Mesenchymal stem cell (in vitro differentiated cells and primary cell): ENCODE measurements at regions not wholly inside any gene's neighbourhood (a gene's known extent, or its start where the extent isn't known, plus 50 kb on each side); places are given as distances from the start of the nearest gene placed in this dataset.

Experiments used
- DNase-seq: peaks from one replicate; pipeline ENCODE4 v3.0.0-alpha.2; 2013
- H2AFZ ChIP-seq: one replicate; pipeline ENCODE4 v1.6.1; 2013; ENCODE audit warnings: low read depth, mild to moderate bottlenecking, control low read depth, inconsistent platforms, low read length, moderate library complexity
- H2AK5ac ChIP-seq: 2 replicates; pipeline ENCODE4 v1.6.1; 2013; ENCODE audit warnings: low read length, moderate library complexity, mild to moderate bottlenecking, inconsistent platforms; ENCODE audit not compliant: severe bottlenecking
- H2BK120ac ChIP-seq: one replicate; pipeline ENCODE4 v1.6.1; 2013; ENCODE audit warnings: low read depth, mild to moderate bottlenecking, inconsistent platforms, low read length, moderate library complexity
- H2BK12ac ChIP-seq, 2 experiments: one replicate each; pipeline ENCODE4 v1.6.1; 2013; ENCODE audit warnings: inconsistent platforms in 2 of 2, low read length in 2 of 2, mild to moderate bottlenecking in 2 of 2, moderate library complexity in 2 of 2, control low read depth in 1 of 2
- H2BK15ac ChIP-seq: one replicate; pipeline ENCODE4 v1.6.1; 2013; ENCODE audit warnings: mild to moderate bottlenecking, low read depth, inconsistent platforms; ENCODE audit not compliant: poor library complexity, severe bottlenecking
- H2BK5ac ChIP-seq: 2 replicates; pipeline ENCODE4 v1.6.1; 2013; ENCODE audit warnings: low read depth, mild to moderate bottlenecking, low read length, control low read depth, inconsistent platforms; ENCODE audit not compliant: poor library complexity, severe bottlenecking
- H3K14ac ChIP-seq, 2 experiments: one replicate each; pipeline ENCODE4 v1.6.1; 2013; ENCODE audit warnings: inconsistent platforms in 2 of 2, low read length in 2 of 2, control low read depth in 1 of 2, mild to moderate bottlenecking in 1 of 2, moderate library complexity in 1 of 2
- H3K18ac ChIP-seq, 2 experiments: one replicate each; pipeline ENCODE4 v1.6.1; 2013; ENCODE audit warnings: inconsistent platforms in 2 of 2, low read length in 2 of 2, control low read depth in 1 of 2, low read depth in 1 of 2, mild to moderate bottlenecking in 1 of 2
- H3K23ac ChIP-seq, 2 experiments: one replicate each; pipeline ENCODE4 v1.6.1; 2013; ENCODE audit warnings: inconsistent platforms in 2 of 2, low read length in 2 of 2, mild to moderate bottlenecking in 2 of 2, moderate library complexity in 2 of 2, control low read depth in 1 of 2
- H3K27ac ChIP-seq: 2 replicates; pipeline ENCODE4 v1.5.1; 2013; ENCODE audit warnings: mild to moderate bottlenecking, moderate library complexity, low read length, control low read depth, inconsistent platforms; ENCODE audit not compliant: poor library complexity, severe bottlenecking
- H3K27me3 ChIP-seq, 2 experiments: 2 replicates each; pipeline versions ENCODE4 v1.6.1 to v1.7.0; 2013; ENCODE audit warnings: low read length in 2 of 2, mild to moderate bottlenecking in 2 of 2, moderate library complexity in 2 of 2, control low read depth in 1 of 2, inconsistent platforms in 1 of 2; ENCODE audit not compliant: control insufficient read depth in 1 of 2, insufficient read depth in 1 of 2
- H3K36me3 ChIP-seq, 2 experiments: 2 replicates each; pipeline versions ENCODE4 v1.6.1 to v1.7.0; 2013; ENCODE audit warnings: low read length in 2 of 2, control low read depth in 1 of 2, inconsistent platforms in 1 of 2, low read depth in 1 of 2, mild to moderate bottlenecking in 1 of 2; ENCODE audit not compliant: insufficient read depth in 2 of 2, control insufficient read depth in 1 of 2
- H3K4ac ChIP-seq, 2 experiments: one replicate each; pipeline ENCODE4 v1.6.1; 2013; ENCODE audit warnings: inconsistent platforms in 2 of 2, low read length in 2 of 2, mild to moderate bottlenecking in 2 of 2, moderate library complexity in 2 of 2, control low read depth in 1 of 2, low read depth in 1 of 2
- H3K4me1 ChIP-seq: 2 replicates; pipeline ENCODE4 v1.6.1; 2013; ENCODE audit warnings: low read depth, low read length, control low read depth; ENCODE audit not compliant: control insufficient read depth, insufficient read depth
- H3K4me2 ChIP-seq: 2 replicates; pipeline ENCODE4 v1.6.1; 2013; ENCODE audit warnings: low read length, mild to moderate bottlenecking, inconsistent platforms; ENCODE audit not compliant: poor library complexity, severe bottlenecking
- H3K4me3 ChIP-seq, 2 experiments: 2 replicates each; pipeline versions ENCODE4 v1.5.1 to v1.7.0; 2013; ENCODE audit warnings: low read length in 2 of 2, mild to moderate bottlenecking in 2 of 2, control low read depth in 1 of 2, low read depth in 1 of 2; ENCODE audit not compliant: insufficient read depth in 1 of 2
- H3K79me1 ChIP-seq: replicated peaks from 2 replicates; pipeline ENCODE4 v1.6.1; 2013; ENCODE audit warnings: mild to moderate bottlenecking, control low read depth, low read length, inconsistent platforms; ENCODE audit not compliant: poor library complexity, severe bottlenecking
- H3K9ac ChIP-seq: 2 replicates; pipeline ENCODE4 v1.7.0; 2013; ENCODE audit warnings: mild to moderate bottlenecking, low read length, moderate library complexity
- H3K9me3 ChIP-seq: 2 replicates; pipeline ENCODE4 v1.7.0; 2013; ENCODE audit warnings: mild to moderate bottlenecking, low read length; ENCODE audit not compliant: control insufficient read depth
- H4K8ac ChIP-seq: one replicate; pipeline ENCODE4 v1.6.1; 2013; ENCODE audit warnings: inconsistent platforms, mild to moderate bottlenecking, low read length, moderate library complexity
- H4K91ac ChIP-seq: one replicate; pipeline ENCODE4 v1.6.1; 2013; ENCODE audit warnings: mild to moderate bottlenecking, low read length, inconsistent platforms
- WGBS: methylation state at CpG from one replicate; pipeline ENCODE4 v1.1.7; 2013; ENCODE audit warnings: mixed read lengths; 5-methylcytosine and 5-hydroxymethylcytosine counted together

DNA sequence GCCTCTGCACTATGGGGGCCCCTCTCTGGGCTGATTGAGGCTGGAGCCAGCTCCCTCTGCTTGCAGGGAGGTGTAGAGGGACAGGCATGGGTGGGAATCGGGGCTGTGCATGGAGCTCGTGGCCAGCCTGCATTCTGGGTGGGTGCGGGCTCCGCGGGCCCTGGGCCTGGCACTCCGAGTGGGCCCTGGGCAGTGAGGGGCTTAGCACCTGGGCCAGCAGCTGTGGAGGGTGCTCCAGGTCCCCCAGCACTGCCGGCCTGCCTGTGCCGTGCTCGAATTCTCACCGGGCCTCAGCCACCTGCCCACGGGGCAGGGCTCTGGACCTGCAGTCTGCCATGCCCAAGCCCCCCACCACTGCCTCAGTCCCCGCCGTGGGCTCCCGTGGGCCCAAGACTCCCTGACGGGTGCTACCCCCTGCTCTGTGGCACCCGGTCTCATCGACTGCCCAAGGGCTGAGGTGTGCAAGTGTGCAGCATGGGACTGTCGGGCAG, 681.2 kb downstream of the PDHA2 start:
- Histone ChIP-seq H3K27ac (no peak overlapping the region), H4K8ac (no peak overlapping the region), H3K23ac (no peak overlapping the region), H3K18ac (no peak overlapping the region), H3K4me2 (no peak overlapping the region), H3K9me3 (peaks cover 5% of the 10 kb centered on the region), H2AK5ac (no peak overlapping the region), H3K36me3 (no peaks in the 10 kb centered on the region), H3K79me1 (no peaks in the 10 kb centered on the region), H2BK5ac (no peak overlapping the region), H3K27me3 (no peaks in the 10 kb centered on the region), H2BK12ac (no peak overlapping the region), H4K91ac (no peak overlapping the region), H3K14ac (no peak overlapping the region), H3K4ac (no peak overlapping the region), H3K9ac (no peak overlapping the region), H3K4me1 (no peaks in the 10 kb centered on the region), H3K4me3 (no peak overlapping the region), H2BK15ac (no peak overlapping the region), H2BK120ac (no peak overlapping the region), H2AFZ (no peak overlapping the region)
- DNase-seq, result no peak
- WGBS, result 92% methylated on average over 18 of the region's 18 CpGs

GRCh38 chr4:96523611-96524010, 683.7 kb downstream of the PDHA2 start:
- Histone ChIP-seq H3K4me2 (no peak overlapping the region), H3K18ac (no peak overlapping the region), H3K4me3 (no peak overlapping the region), H3K14ac (no peak overlapping the region), H2AK5ac (no peak overlapping the region), H2BK5ac (no peak overlapping the region), H3K23ac (no peak overlapping the region), H3K4me1 (no peaks in the 10 kb centered on the region), H4K91ac (no peak overlapping the region), H3K79me1 (no peaks in the 10 kb centered on the region), H4K8ac (no peak overlapping the region), H3K4ac (no peak overlapping the region), H3K9ac (no peak overlapping the region), H3K27me3 (no peaks in the 10 kb centered on the region), H3K9me3 (peaks cover 5% of the 10 kb centered on the region), H3K27ac (no peak overlapping the region), H2BK15ac (no peak overlapping the region), H2BK12ac (no peak overlapping the region), H2AFZ (no peak overlapping the region), H3K36me3 (no peaks in the 10 kb centered on the region), H2BK120ac (no peak overlapping the region)
- DNase-seq, result no peak
- WGBS, result 79% methylated on average over 5 of the region's 5 CpGs

DNA sequence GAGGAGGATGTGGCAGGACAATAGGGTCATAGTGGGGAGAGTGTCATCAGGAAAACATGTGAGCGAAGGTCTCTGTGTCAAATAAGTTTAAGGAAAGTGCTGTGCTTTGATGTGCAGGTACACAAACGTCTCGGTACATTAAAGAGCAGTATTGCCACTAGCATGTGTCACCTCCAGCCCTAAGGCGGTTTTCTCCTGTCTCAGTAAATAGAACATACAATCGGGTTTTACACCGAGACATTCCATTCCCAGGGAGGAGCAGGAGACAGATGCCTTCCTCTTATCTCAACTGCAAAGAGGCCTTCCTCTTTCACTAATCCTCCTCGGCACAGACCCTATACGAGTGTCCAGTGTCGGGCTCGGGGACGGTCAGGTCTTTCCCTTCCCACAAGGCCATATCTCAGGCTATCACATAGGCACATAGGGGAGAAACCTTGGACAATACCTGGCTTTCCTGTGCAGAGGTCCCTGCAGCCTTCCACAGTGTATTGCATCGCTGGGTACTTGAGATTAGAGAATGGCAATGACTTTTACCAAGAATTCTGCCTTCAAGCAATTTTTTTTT, 684.5 kb downstream of the PDHA2 start:
- Histone ChIP-seq H3K4me1 (no peaks in the 10 kb centered on the region), H4K8ac (no peak overlapping the region)
- 82% methylated on average over 12 of the region's 12 CpGs for WGBS

GRCh38 chr4:96525898-96526297, 686.0 kb downstream of the PDHA2 start:
- H3K14ac ChIP-seq, result no peak overlapping the region
- no peak for DNase-seq

More for the DNA sequence above, 684.5 kb downstream of the PDHA2 start:
- no peak overlapping the region for H3K23ac ChIP-seq
- no peak overlapping the region for H3K9ac ChIP-seq
- no peaks in the 10 kb centered on the region for H3K27me3 ChIP-seq
- no peaks in the 10 kb centered on the region for H3K36me3 ChIP-seq
- no peak overlapping the region for H3K4me3 ChIP-seq
- no peak overlapping the region for H3K14ac ChIP-seq
- no peak overlapping the region for H3K4ac ChIP-seq
- no peaks in the 10 kb centered on the region for H3K79me1 ChIP-seq
- H2BK5ac ChIP-seq, result no peak overlapping the region
- H2BK15ac ChIP-seq, result no peak overlapping the region
- DNase-seq, result no peak
- no peak overlapping the region for H2BK12ac ChIP-seq
- H3K4me2 ChIP-seq, result no peak overlapping the region
- peaks cover 5% of the 10 kb centered on the region for H3K9me3 ChIP-seq
- no peak overlapping the region for H4K91ac ChIP-seq
- no peak overlapping the region for H2AFZ ChIP-seq
- no peak overlapping the region for H2BK120ac ChIP-seq
- no peak overlapping the region for H3K18ac ChIP-seq
- H3K27ac ChIP-seq, result no peak overlapping the region
- no peak overlapping the region for H2AK5ac ChIP-seq

More at GRCh38 chr4:96525898-96526297, 686.0 kb downstream of the PDHA2 start:
- H3K4me2 ChIP-seq, result no peak overlapping the region
- no peak overlapping the region for H2BK12ac ChIP-seq
- H2AFZ ChIP-seq, result no peak overlapping the region
- H2BK5ac ChIP-seq, result no peak overlapping the region
- no peak overlapping the region for H3K23ac ChIP-seq
- H3K9ac ChIP-seq, result no peak overlapping the region
- no peak overlapping the region for H2BK120ac ChIP-seq
- H2AK5ac ChIP-seq, result no peak overlapping the region
- H3K79me1 ChIP-seq, result no peaks in the 10 kb centered on the region
- H3K4me1 ChIP-seq, result no peaks in the 10 kb centered on the region
- no peak overlapping the region for H4K8ac ChIP-seq
- H3K27me3 ChIP-seq, result no peaks in the 10 kb centered on the region
- no peak overlapping the region for H3K4ac ChIP-seq
- no peaks in the 10 kb centered on the region for H3K36me3 ChIP-seq
- H3K27ac ChIP-seq, result no peak overlapping the region
- no peak overlapping the region for H4K91ac ChIP-seq
- H3K18ac ChIP-seq, result no peak overlapping the region
- peaks cover 17% of the 10 kb centered on the region for H3K9me3 ChIP-seq
- H3K4me3 ChIP-seq, result no peak overlapping the region
- no peak overlapping the region for H2BK15ac ChIP-seq
